SK-N-SH (cell line): ENCODE measurements at regions not wholly inside any gene's neighbourhood (a gene's known extent, or its start where the extent isn't known, plus 50 kb on each side); places are given as distances from the start of the nearest gene placed in this dataset.
A peak's percentile ranks its signal among the peaks of the same experiment; 100 is the strongest.

Experiments
- CTCF ChIA-PET: fragments of 300-600, 350-600 bp; formaldehyde crosslinking; extraction: SDS; loops from one replicate; lab custom pipeline; 2021; lab: Yijun Ruan, JAX
- POLR2A ChIA-PET: fragments of 350-600 bp; sonication (Branson Sonifier 250); formaldehyde crosslinking; extraction: SDS; loops from one replicate; lab custom pipeline; 2020; ENCODE audit warnings: antibody characterized with exemption, inconsistent platforms; lab: Yijun Ruan, JAX
- DNase-seq: peaks from one replicate; pipeline ENCODE4 v3.0.0; 2012
- H2AFZ ChIP-seq: fragments of 200-600 bp; sonication (generic); 2 replicates; pipeline ENCODE4 v1.8.1; 2016; ENCODE audit warnings: antibody characterized with exemption, mild to moderate bottlenecking, low read depth
- H3F3A ChIP-seq: fragments of 200-600 bp; sonication (generic); replicated peaks from 2 replicates; pipeline ENCODE3; 2016; ENCODE audit warnings: antibody characterized with exemption, mild to moderate bottlenecking; ENCODE audit not compliant: insufficient read depth
- H3K27ac ChIP-seq, 2 experiments: fragments of 200-500 bp in 1 of 2; fragments of 200-600 bp in 1 of 2; sonication (Bioruptor generic) in 1 of 2; sonication (generic), shearing (Covaris generic) in 1 of 2; 2 replicates each; pipeline versions ENCODE4 v1.5.1 to v1.6.1; 2014 to 2016; ENCODE audit warnings: low read depth in 2 of 2, inconsistent platforms in 1 of 2, low read length in 1 of 2, mild to moderate bottlenecking in 1 of 2, mixed read lengths in 1 of 2
- H3K27me3 ChIP-seq: fragments of 200-600 bp; sonication (generic), shearing (Covaris generic); 2 replicates; pipeline ENCODE4 v1.6.1; 2016; ENCODE audit warnings: mixed run types; ENCODE audit not compliant: insufficient read depth
- H3K36me3 ChIP-seq, 2 experiments: fragments of 200-500 bp in 1 of 2; fragments of 200-600 bp in 1 of 2; sonication (Bioruptor generic) in 1 of 2; sonication (generic) in 1 of 2; replicated peaks in 1 of 2; 2 replicates each; pipeline versions ENCODE3 to v1.5.1; 2014 to 2016; ENCODE audit warnings: low read length in 1 of 2, mild to moderate bottlenecking in 1 of 2; ENCODE audit not compliant: insufficient read depth in 2 of 2, control insufficient read depth in 1 of 2
- H3K4me1 ChIP-seq, 2 experiments: fragments of 200-500 bp in 1 of 2; fragments of 200-600 bp in 1 of 2; sonication (Bioruptor generic) in 1 of 2; sonication (generic), shearing (Covaris generic) in 1 of 2; 2 replicates each; pipeline versions ENCODE4 v1.5.1 to v1.6.1; 2014 to 2016; ENCODE audit warnings: low read depth in 1 of 2, low read length in 1 of 2, mixed run types in 1 of 2; ENCODE audit not compliant: insufficient read depth in 2 of 2, control insufficient read depth in 1 of 2
- H3K4me2 ChIP-seq: fragments of 200-600 bp; sonication (generic), shearing (Covaris generic); 2 replicates; pipeline ENCODE4 v1.6.1; 2017; ENCODE audit warnings: mixed run types
- H3K4me3 ChIP-seq, 2 experiments: fragments of 200-500 bp in 1 of 2; fragments of 200-600 bp in 1 of 2; sonication (Bioruptor generic) in 1 of 2; sonication (generic), shearing (Covaris generic) in 1 of 2; 2 replicates each; pipeline versions ENCODE4 v1.5.1 to v1.8.1; 2014 to 2016; ENCODE audit warnings: low read depth in 2 of 2, inconsistent platforms in 1 of 2, low read length in 1 of 2, mild to moderate bottlenecking in 1 of 2, mixed read lengths in 1 of 2, moderate library complexity in 1 of 2
- H3K79me2 ChIP-seq: fragments of 200-600 bp; sonication (generic); 2 replicates; pipeline ENCODE4 v1.8.1; 2017; ENCODE audit warnings: mild to moderate bottlenecking; ENCODE audit not compliant: insufficient read depth
- H3K9ac ChIP-seq: fragments of 200-600 bp; sonication (generic); 2 replicates; pipeline ENCODE4 v1.6.1; 2017; ENCODE audit warnings: mixed run types
- H3K9me2 ChIP-seq: fragments of 200-600 bp; sonication (generic); 2 replicates; pipeline ENCODE4 v1.6.1; 2017; ENCODE audit warnings: mixed run types
- H3K9me3 ChIP-seq: fragments of 200-600 bp; sonication (generic); 2 replicates; pipeline ENCODE4 v1.6.1; 2017; ENCODE audit warnings: mixed run types, mild to moderate bottlenecking, moderate library complexity
- H4K20me1 ChIP-seq: fragments of 200-600 bp; sonication (generic); 2 replicates; pipeline ENCODE4 v1.6.1; 2017; ENCODE audit warnings: mild to moderate bottlenecking, mixed run types; ENCODE audit not compliant: insufficient read depth
- CTCF ChIP-seq: fragments of 200-600 bp; sonication (generic); IDR thresholded peaks from 2 replicates; pipeline ENCODE4 v1.6.1; 2017; ENCODE audit warnings: antibody characterized with exemption, mild to moderate bottlenecking, moderate library complexity
- EP300 ChIP-seq, 2 experiments: IDR thresholded peaks; 2 replicates each; pipeline versions ENCODE4 v1.4.0 to v1.6.1; 2012; ENCODE audit warnings: borderline replicate concordance in 1 of 2, low read depth in 1 of 2, low read length in 1 of 2
- FOSL2 ChIP-seq: IDR thresholded peaks from 2 replicates; pipeline ENCODE4 v1.4.0; 2012; ENCODE audit warnings: low read depth, mild to moderate bottlenecking, moderate library complexity, borderline replicate concordance
- FOXM1 ChIP-seq: IDR thresholded peaks from 2 replicates; pipeline ENCODE4 v1.4.0; 2012; ENCODE audit warnings: low read depth, mild to moderate bottlenecking
- JUND ChIP-seq: IDR thresholded peaks from 2 replicates; pipeline ENCODE4 v1.4.0; 2012
- MXI1 ChIP-seq: IDR thresholded peaks from 2 replicates; pipeline ENCODE4 v1.6.1; 2012; ENCODE audit warnings: mild to moderate bottlenecking, low read depth, low read length, improper control_type of control experiment
- NFIC ChIP-seq: IDR thresholded peaks from 2 replicates; pipeline ENCODE4 v1.4.0; 2012; ENCODE audit warnings: borderline replicate concordance
- POLR2AphosphoS5 ChIP-seq: IDR thresholded peaks from 2 replicates; pipeline ENCODE4 v1.6.1; 2012; ENCODE audit warnings: low read depth, low read length
- RAD21 ChIP-seq: IDR thresholded peaks from 2 replicates; pipeline ENCODE4 v1.6.1; 2012; ENCODE audit warnings: mild to moderate bottlenecking, low read length
- RCOR1 ChIP-seq: fragments of 150-350 bp; IDR thresholded peaks from 2 replicates; pipeline ENCODE4 v1.6.1; 2017; ENCODE audit warnings: antibody characterized with exemption, low read length
- REST ChIP-seq: IDR thresholded peaks from 2 replicates; pipeline ENCODE4 v1.6.1; 2012; ENCODE audit warnings: mild to moderate bottlenecking, low read depth, low read length, moderate library complexity
- RFX5 ChIP-seq: IDR thresholded peaks from 2 replicates; pipeline ENCODE4 v1.6.1; 2012; ENCODE audit warnings: mild to moderate bottlenecking, improper control_type of control experiment, low read length
- RXRA ChIP-seq: IDR thresholded peaks from 2 replicates; pipeline ENCODE4 v1.4.0; 2012; ENCODE audit warnings: low read depth, mild to moderate bottlenecking, borderline replicate concordance
- TCF12 ChIP-seq: IDR thresholded peaks from 2 replicates; pipeline ENCODE4 v1.4.0; 2012
- USF1 ChIP-seq: IDR thresholded peaks from 2 replicates; pipeline ENCODE4 v1.4.0; 2012; ENCODE audit warnings: low read depth, borderline replicate concordance
- WGBS: methylation state at CpG from one replicate; pipeline ENCODE4 v1.1.6; 2017; ENCODE audit warnings: low lambda C conversion rate; 5-methylcytosine and 5-hydroxymethylcytosine counted together

- Histone ChIP-seq H3F3A (no peaks in the 10 kb centered on the region), H3K9me2 (no peaks in the 10 kb centered on the region), H3K4me3 (no peak overlapping the region), H3K27ac (no peak overlapping the region), H3K4me1 (no peaks in the 10 kb centered on the region), H3K79me2 (no peaks in the 10 kb centered on the region), H3K27me3 (no peaks in the 10 kb centered on the region), H2AFZ (0 out of 2 replicates have a peak overlapping the region, but pooled peaks have one; percentile 21), H3K9me3 (no peaks in the 10 kb centered on the region), H3K4me2 (no peak overlapping the region), H4K20me1 (no peaks in the 10 kb centered on the region), H3K9ac (no peak overlapping the region), H3K36me3 (no peaks in the 10 kb centered on the region)
- POLR2A ChIA-PET, result no interaction called here
- no peak for DNase-seq
- no peak for TF ChIP-seq MXI1
- TF ChIP-seq EP300 (IDR thresholded peaks at IDR 0.05; ENCODE audit: borderline replicate concordance in 1 of 2, low read depth in 1 of 2, low read length in 1 of 2), result no peak
- WGBS, result 55% methylated on average over 1 of the region's 1 CpG
- CTCF ChIA-PET, result interaction anchor here (1.7 kb wide), 1 partner anchor 30 kb away, joined by 4 read pairs; no protein-coding TSS in a partner anchor
These were observed 188.9 kb downstream of the ARHGAP12 start for GRCh38 chr10:31739711-31740110.

GRCh38 chr10:31739146-31739545 lies 189.5 kb downstream of the ARHGAP12 start:
- no peak overlapping the region for H3K4me2 ChIP-seq

GRCh38 chr10:31731711-31732110 lies 196.9 kb downstream of the ARHGAP12 start:
- H3K4me1 ChIP-seq, result no peaks in the 10 kb centered on the region
- H3K9me2 ChIP-seq, result no peaks in the 10 kb centered on the region
- H3K27me3 ChIP-seq, result no peaks in the 10 kb centered on the region; the same call in 1 of the 2 replicates
- no peak overlapping the region for H3K9ac ChIP-seq
- no peak for TF ChIP-seq JUND
- TF ChIP-seq RAD21, result no peak
- TF ChIP-seq EP300 (IDR thresholded peaks at IDR 0.05; ENCODE audit: borderline replicate concordance in 1 of 2, low read depth in 1 of 2, low read length in 1 of 2), result no peak
- no peak for TF ChIP-seq FOXM1
- TF ChIP-seq RXRA, result no peak
- TF ChIP-seq POLR2AphosphoS5, result no peak
- TF ChIP-seq REST, result no peak
- no peak for TF ChIP-seq RFX5
- no peak for TF ChIP-seq RCOR1
- TF ChIP-seq USF1, result no peak
- TF ChIP-seq NFIC, result no peak
- TF ChIP-seq CTCF, result no peak
- TF ChIP-seq TCF12, result no peak
- H3K79me2 ChIP-seq, result no peaks in the 10 kb centered on the region
- ChIA-PET POLR2A (no interaction called here), CTCF (no interaction called here)
- no peaks in the 10 kb centered on the region for H3F3A ChIP-seq
- H3K4me2 ChIP-seq, result no peak overlapping the region
- WGBS, result 48% methylated on average over 1 of the region's 1 CpG
- H3K36me3 ChIP-seq, result no peaks in the 10 kb centered on the region
- DNase-seq, result no peak
- no peak overlapping the region for H3K4me3 ChIP-seq
- H4K20me1 ChIP-seq, result no peaks in the 10 kb centered on the region
- no peak overlapping the region for H3K27ac ChIP-seq
- H2AFZ ChIP-seq, result no peak overlapping the region
- H3K9me3 ChIP-seq, result no peaks in the 10 kb centered on the region

More at GRCh38 chr10:31739146-31739545, 189.5 kb downstream of the ARHGAP12 start:
- no peak overlapping the region for H3K9ac ChIP-seq
- no peaks in the 10 kb centered on the region for H3K9me2 ChIP-seq
- H4K20me1 ChIP-seq, result no peaks in the 10 kb centered on the region
- POLR2A ChIA-PET, result no interaction called here
- no peaks in the 10 kb centered on the region for H3K36me3 ChIP-seq
- WGBS, result 50% methylated on average over 2 of the region's 2 CpGs
- no peaks in the 10 kb centered on the region for H3K27me3 ChIP-seq
- H3F3A ChIP-seq, result no peaks in the 10 kb centered on the region
- TF ChIP-seq MXI1 (no peak), FOSL2 (no peak), JUND (no peak)
- TF ChIP-seq, all 33 proteins: peak for 0
- DNase-seq, result no peak
- Histone ChIP-seq H3K4me3 (no peak overlapping the region), H3K79me2 (no peaks in the 10 kb centered on the region), H2AFZ (no peak overlapping the region), H3K4me1 (no peaks in the 10 kb centered on the region), H3K27ac (no peak overlapping the region), H3K9me3 (no peaks in the 10 kb centered on the region)
- CTCF ChIA-PET, result no interaction called here
